IPS-20b (cell line): ENCODE measurements at regions not wholly inside any gene's neighbourhood (a gene's known extent, or its start where the extent isn't known, plus 50 kb on each side); places are given as distances from the start of the nearest gene placed in this dataset.

ENCODE experiments used
- H3K27ac ChIP-seq: one replicate; pipeline ENCODE4 v1.5.1; 2013; ENCODE audit warnings: low read length
- H3K27me3 ChIP-seq: 2 replicates; pipeline ENCODE4 v1.6.1; 2013; ENCODE audit warnings: mild to moderate bottlenecking, low read length, inconsistent platforms; ENCODE audit not compliant: insufficient read depth
- H3K36me3 ChIP-seq: 2 replicates; pipeline ENCODE4 v1.6.1; 2013; ENCODE audit warnings: low read depth, mild to moderate bottlenecking, inconsistent platforms, low read length, moderate library complexity; ENCODE audit not compliant: insufficient read depth
- H3K4me1 ChIP-seq: 2 replicates; pipeline ENCODE4 v1.6.1; 2013; ENCODE audit warnings: mild to moderate bottlenecking, control low read depth, inconsistent platforms, low read length, moderate library complexity; ENCODE audit not compliant: insufficient read depth
- H3K4me3 ChIP-seq: 2 replicates; pipeline ENCODE4 v1.5.1; 2013; ENCODE audit warnings: mild to moderate bottlenecking, low read length, inconsistent platforms
- H3K9ac ChIP-seq: 2 replicates; pipeline ENCODE4 v1.6.1; 2013; ENCODE audit warnings: low read depth, mild to moderate bottlenecking, inconsistent platforms, low read length, moderate library complexity
- H3K9me3 ChIP-seq: 2 replicates; pipeline ENCODE4 v1.6.1; 2013; ENCODE audit warnings: mild to moderate bottlenecking, low read depth, low read length, inconsistent platforms; ENCODE audit not compliant: insufficient read depth

GRCh38 chr12:77300811-77301210 lies 235.4 kb upstream of the E2F7 start:
- Histone ChIP-seq H3K27ac (no peak overlapping the region), H3K36me3 (no peaks in the 10 kb centered on the region), H3K9ac (no peak overlapping the region), H3K9me3 (peaks cover 8% of the 10 kb centered on the region; the same call in 1 of the 2 replicates), H3K27me3 (no peaks in the 10 kb centered on the region), H3K4me1 (no peaks in the 10 kb centered on the region), H3K4me3 (no peak overlapping the region)

DNA sequence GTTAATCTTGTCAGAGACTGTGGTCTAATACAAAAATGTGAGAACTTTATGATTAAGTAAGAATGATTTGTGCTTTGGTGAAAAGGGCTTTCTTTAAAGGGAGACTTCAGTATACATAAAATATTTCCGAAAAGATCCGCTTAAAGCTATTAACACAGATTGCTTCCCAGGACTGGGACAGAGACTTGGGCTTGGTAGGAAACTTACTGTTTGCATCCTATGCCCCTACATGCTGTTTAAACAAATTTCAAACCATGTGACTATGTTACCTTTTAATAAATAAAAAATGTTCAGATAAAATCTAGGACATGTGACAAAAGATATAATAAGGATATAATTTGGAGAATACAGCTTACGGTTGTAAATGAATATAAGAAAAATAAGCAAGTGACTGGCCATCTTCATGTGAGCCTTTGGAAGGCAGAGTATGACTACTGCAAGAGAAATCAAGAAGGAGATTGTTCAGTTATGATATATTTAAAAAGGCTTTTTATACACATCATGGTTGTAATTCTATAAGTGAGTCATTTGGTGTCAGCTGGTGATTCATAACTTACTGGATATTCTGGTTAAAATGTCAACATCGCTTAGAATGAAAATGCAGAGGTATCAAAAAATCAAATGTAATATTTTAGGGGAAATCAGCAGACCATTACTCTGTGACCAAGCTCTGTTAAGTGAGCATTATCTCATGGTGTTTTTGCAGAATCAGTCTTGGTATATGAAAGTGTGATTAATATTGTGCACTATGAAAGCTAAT lies 234.7 kb upstream of the E2F7 start:
- H3K4me1 ChIP-seq, result no peaks in the 10 kb centered on the region
- H3K9ac ChIP-seq, result no peak overlapping the region
- no peak overlapping the region for H3K27ac ChIP-seq
- no peak overlapping the region for H3K4me3 ChIP-seq
- H3K27me3 ChIP-seq, result no peaks in the 10 kb centered on the region
- H3K36me3 ChIP-seq, result no peaks in the 10 kb centered on the region
- H3K9me3 ChIP-seq, result peaks cover 8% of the 10 kb centered on the region; the same call in 1 of the 2 replicates

DNA sequence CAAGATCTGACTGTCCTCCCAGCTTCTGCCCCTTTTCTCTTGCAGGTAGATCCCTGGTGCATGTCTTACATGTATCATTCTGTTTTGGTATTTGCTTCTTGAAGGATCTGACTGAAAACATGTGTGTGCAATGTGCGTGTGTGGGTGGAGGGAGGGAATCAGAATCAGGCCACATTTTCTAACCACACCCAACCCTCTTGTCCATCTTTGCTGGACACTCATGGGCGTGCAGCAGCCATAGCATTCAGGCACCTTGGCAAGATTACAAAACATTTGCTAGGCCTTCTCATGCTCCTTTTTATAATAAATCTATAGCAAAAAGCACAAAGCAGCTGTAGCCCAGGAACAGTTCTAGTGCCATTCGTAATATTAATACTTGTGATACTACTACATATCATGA lies 233.6 kb upstream of the E2F7 start:
- H3K27ac ChIP-seq, result no peak overlapping the region
- no peaks in the 10 kb centered on the region for H3K36me3 ChIP-seq
- H3K27me3 ChIP-seq, result no peaks in the 10 kb centered on the region
- no peaks in the 10 kb centered on the region for H3K4me1 ChIP-seq
- no peak overlapping the region for H3K9ac ChIP-seq
- no peak overlapping the region for H3K4me3 ChIP-seq
- peaks cover 8% of the 10 kb centered on the region; the same call in 1 of the 2 replicates for H3K9me3 ChIP-seq

DNA sequence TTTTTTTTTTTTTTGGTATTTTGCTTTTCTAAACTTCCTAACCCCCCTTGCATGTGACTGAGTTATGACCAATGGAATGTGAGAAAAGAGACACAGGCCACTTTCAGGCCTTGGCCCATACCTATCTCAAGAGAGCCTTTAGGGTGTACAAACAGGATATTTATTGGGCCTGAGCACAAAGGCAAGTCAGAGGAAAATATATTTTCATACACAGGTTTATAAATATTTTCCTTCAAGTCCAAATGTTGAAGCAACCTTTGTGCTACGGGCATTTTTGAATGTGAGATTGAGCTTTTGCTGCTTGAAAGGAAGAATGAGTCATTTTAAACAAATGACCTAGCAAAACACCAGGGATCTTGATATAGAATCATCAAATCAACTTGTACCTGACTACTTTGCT lies 228.6 kb upstream of the E2F7 start:
- H3K4me3 ChIP-seq, result no peak overlapping the region
- no peak overlapping the region for H3K27ac ChIP-seq
- no peaks in the 10 kb centered on the region for H3K9me3 ChIP-seq
- H3K9ac ChIP-seq, result no peak overlapping the region
- H3K4me1 ChIP-seq, result no peaks in the 10 kb centered on the region
- no peaks in the 10 kb centered on the region for H3K27me3 ChIP-seq
- no peaks in the 10 kb centered on the region for H3K36me3 ChIP-seq

- no peak overlapping the region for H3K27ac ChIP-seq
- H3K4me3 ChIP-seq, result no peak overlapping the region
- no peaks in the 10 kb centered on the region for H3K27me3 ChIP-seq
- no peaks in the 10 kb centered on the region for H3K36me3 ChIP-seq
- H3K9ac ChIP-seq, result no peak overlapping the region
- peaks cover 10% of the 10 kb centered on the region; the same call in 1 of the 2 replicates for H3K4me1 ChIP-seq
- no peaks in the 10 kb centered on the region for H3K9me3 ChIP-seq
Measured at GRCh38 chr12:77274926-77275325, 209.6 kb upstream of the E2F7 start.

DNA sequence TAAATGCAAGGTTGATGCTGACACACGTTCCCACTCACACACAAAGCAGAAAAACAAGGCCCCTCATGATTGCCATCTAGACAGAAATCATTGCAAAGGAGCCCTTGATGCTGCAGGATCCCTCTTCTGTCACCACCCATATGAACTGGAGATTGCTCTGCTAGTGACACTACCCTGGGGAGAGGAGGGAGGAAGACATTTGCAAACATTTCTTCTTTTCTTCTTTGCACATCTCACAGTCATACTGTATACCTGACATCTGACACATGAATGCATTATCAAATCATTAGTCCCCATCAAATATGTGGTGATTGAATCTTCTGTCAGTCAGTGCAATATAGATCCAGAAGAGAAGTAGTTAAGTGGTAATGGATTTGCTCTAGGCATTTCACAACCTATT lies 208.5 kb upstream of the E2F7 start:
- H3K9me3 ChIP-seq, result no peaks in the 10 kb centered on the region
- H3K27ac ChIP-seq, result no peak overlapping the region
- no peak overlapping the region for H3K4me3 ChIP-seq
- peaks cover 13% of the 10 kb centered on the region; the same call in 1 of the 2 replicates for H3K4me1 ChIP-seq
- no peaks in the 10 kb centered on the region for H3K36me3 ChIP-seq
- no peaks in the 10 kb centered on the region for H3K27me3 ChIP-seq
- H3K9ac ChIP-seq, result no peak overlapping the region

DNA sequence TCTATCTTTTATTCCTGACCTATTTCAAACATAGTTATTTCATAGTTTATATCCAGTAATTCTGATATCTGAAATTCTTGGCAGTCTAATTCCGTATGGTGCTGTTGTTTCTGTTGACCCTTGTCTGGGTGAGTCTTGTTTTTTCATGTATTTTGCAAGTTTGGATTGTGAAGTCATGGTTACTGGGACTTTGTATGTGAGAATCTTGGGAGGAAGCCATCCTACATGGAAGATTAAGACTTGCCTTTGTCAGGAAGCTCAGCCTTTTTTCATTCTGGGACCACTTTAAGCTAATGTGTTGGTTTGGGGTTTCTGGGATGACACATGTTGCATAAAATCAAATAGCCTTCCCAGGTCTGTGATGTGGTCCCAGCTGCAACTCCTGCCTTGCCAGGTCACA lies 191.6 kb upstream of the E2F7 start:
- H3K4me1 ChIP-seq, result no peaks in the 10 kb centered on the region
- H3K27me3 ChIP-seq, result no peaks in the 10 kb centered on the region
- no peak overlapping the region for H3K9ac ChIP-seq
- H3K4me3 ChIP-seq, result no peak overlapping the region
- H3K36me3 ChIP-seq, result no peaks in the 10 kb centered on the region
- no peaks in the 10 kb centered on the region for H3K9me3 ChIP-seq
- no peak overlapping the region for H3K27ac ChIP-seq

DNA sequence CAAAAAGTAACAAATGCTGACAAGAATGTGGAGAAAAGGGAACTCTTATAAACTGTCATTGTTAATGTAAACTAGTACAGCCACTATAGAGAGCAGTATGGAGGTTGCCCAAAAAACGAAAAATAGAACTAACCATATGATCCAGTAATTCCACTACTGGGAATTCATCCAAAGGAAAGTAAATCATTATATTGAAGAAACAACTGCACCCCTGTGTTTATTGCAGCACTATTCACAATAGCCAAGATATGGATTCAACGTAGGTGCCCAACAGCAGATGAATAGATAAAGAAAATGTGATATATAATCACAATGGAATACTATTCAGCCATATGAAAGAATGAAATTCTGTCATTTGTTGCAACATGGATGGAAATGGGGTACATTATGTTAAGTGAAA lies 188.0 kb upstream of the E2F7 start:
- Histone ChIP-seq H3K9ac (no peak overlapping the region), H3K4me1 (no peaks in the 10 kb centered on the region), H3K4me3 (no peak overlapping the region), H3K9me3 (no peaks in the 10 kb centered on the region), H3K27ac (no peak overlapping the region), H3K36me3 (no peaks in the 10 kb centered on the region), H3K27me3 (no peaks in the 10 kb centered on the region)

DNA sequence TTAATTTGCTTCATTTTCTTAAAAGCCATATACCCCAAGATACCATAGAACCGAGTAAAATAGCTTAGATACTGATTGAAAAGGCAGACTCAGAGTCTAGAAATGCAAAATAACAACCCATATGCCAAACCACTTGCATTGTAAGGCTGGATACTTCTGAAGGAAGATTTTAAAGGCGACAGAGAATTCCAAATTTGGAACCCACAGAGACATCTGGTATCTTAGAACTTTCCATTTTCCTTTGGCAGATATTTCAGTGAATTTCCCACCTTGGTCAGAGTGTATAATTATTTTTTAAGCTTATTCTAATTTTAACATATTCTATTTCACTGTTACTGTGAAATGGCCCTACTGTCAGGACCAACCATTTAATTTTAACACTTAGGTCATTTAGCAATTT lies 186.4 kb upstream of the E2F7 start:
- Histone ChIP-seq H3K9ac (no peak overlapping the region), H3K27me3 (no peaks in the 10 kb centered on the region), H3K36me3 (no peaks in the 10 kb centered on the region), H3K4me3 (no peak overlapping the region), H3K9me3 (no peaks in the 10 kb centered on the region), H3K4me1 (no peaks in the 10 kb centered on the region), H3K27ac (no peak overlapping the region)

- Histone ChIP-seq H3K4me3 (no peak overlapping the region), H3K9ac (no peak overlapping the region), H3K27ac (no peak overlapping the region), H3K36me3 (no peaks in the 10 kb centered on the region), H3K4me1 (no peaks in the 10 kb centered on the region), H3K27me3 (no peaks in the 10 kb centered on the region), H3K9me3 (no peaks in the 10 kb centered on the region)
Measured at GRCh38 chr12:77249892-77250291, 184.5 kb upstream of the E2F7 start.

DNA sequence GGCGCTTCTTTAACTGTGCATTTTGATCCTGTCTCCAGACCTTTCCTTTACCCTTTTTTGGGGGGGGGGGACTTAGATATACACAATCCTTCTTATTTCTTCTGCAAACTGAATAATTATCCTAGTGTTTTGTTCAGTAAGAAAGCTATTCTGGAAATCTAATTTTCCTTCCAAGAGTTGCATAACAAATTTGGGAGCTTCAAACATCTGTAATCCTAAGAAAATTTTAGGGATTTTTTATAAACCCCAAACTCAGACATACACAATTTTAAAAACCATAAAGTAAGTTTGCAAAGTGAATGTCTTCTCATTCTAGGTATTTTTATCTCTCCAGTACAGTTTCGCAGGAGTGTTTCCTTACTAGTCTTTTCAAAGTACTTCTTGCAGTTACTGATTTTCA lies 182.7 kb upstream of the E2F7 start:
- Histone ChIP-seq H3K4me3 (no peak overlapping the region), H3K4me1 (no peaks in the 10 kb centered on the region), H3K9ac (no peak overlapping the region), H3K36me3 (no peaks in the 10 kb centered on the region), H3K9me3 (no peaks in the 10 kb centered on the region), H3K27ac (no peak overlapping the region), H3K27me3 (no peaks in the 10 kb centered on the region)

- Histone ChIP-seq H3K9ac (no peak overlapping the region), H3K27ac (no peak overlapping the region), H3K4me1 (no peaks in the 10 kb centered on the region), H3K9me3 (no peaks in the 10 kb centered on the region), H3K4me3 (no peak overlapping the region), H3K27me3 (no peaks in the 10 kb centered on the region), H3K36me3 (no peaks in the 10 kb centered on the region)
Measured at GRCh38 chr12:77247542-77247941, 182.2 kb upstream of the E2F7 start.
